IMR-90 (cell line): ENCODE measurements at regions not wholly inside any gene's neighbourhood (a gene's known extent, or its start where the extent isn't known, plus 50 kb on each side); places are given as distances from the start of the nearest gene placed in this dataset.

ENCODE experiments used
- ATAC-seq: fragments of 200-7000 bp; cut with Tn5 transposase; 2 replicates; pipeline ENCODE4 v1.9.1; 2020; ENCODE audit warnings: low read depth, mild to moderate bottlenecking, moderate library complexity
- BruUV-seq: library from RNA; stranded (reverse); fragments of 400-500 nt; replicated peaks from 2 replicates; lab custom pipeline; 2021; lab: Mats Ljungman, UMichigan
- CTCF ChIA-PET: fragments of 300-600 bp; formaldehyde crosslinking; extraction: SDS; loops from one replicate; lab custom pipeline; 2021; ENCODE audit warnings: antibody characterized with exemption; lab: Yijun Ruan, JAX
- POLR2A ChIA-PET: fragments of 300-600 bp; sonication (Branson Sonifier 250); formaldehyde crosslinking; loops from one replicate; lab custom pipeline; 2022; ENCODE audit warnings: antibody characterized with exemption; ENCODE audit not compliant: unreplicated experiment; lab: Charles Lee
- DNase-seq: peaks from one replicate; pipeline ENCODE4 v3.0.0; 2013
- H2AFZ ChIP-seq: replicated peaks from 2 replicates; pipeline ENCODE3; 2013; ENCODE audit warnings: low read length, mild to moderate bottlenecking; ENCODE audit not compliant: poor library complexity
- H2AK5ac ChIP-seq: 2 replicates; pipeline ENCODE4 v1.6.1; 2013; ENCODE audit warnings: low read depth, low read length, inconsistent platforms
- H2AK9ac ChIP-seq: replicated peaks from 2 replicates; pipeline ENCODE3; 2013; ENCODE audit warnings: mild to moderate bottlenecking, low read depth, low read length, moderate library complexity; ENCODE audit not compliant: poor library complexity
- H2BK120ac ChIP-seq: 2 replicates; pipeline ENCODE4 v1.6.1; 2013; ENCODE audit warnings: low read depth, low read length, inconsistent platforms
- H2BK15ac ChIP-seq: 3 replicates; pipeline ENCODE4 v1.6.1; 2013; ENCODE audit warnings: low read depth, low read length, inconsistent platforms
- H2BK20ac ChIP-seq: 2 replicates; pipeline ENCODE4 v1.6.1; 2013; ENCODE audit warnings: low read depth, mild to moderate bottlenecking, inconsistent platforms, low read length, moderate library complexity
- H2BK5ac ChIP-seq: 2 replicates; pipeline ENCODE4 v1.6.1; 2013; ENCODE audit warnings: mild to moderate bottlenecking, low read depth, low read length, inconsistent platforms; ENCODE audit not compliant: poor library complexity, severe bottlenecking
- H3K14ac ChIP-seq: replicated peaks from 2 replicates; pipeline ENCODE4 v1.6.1; 2013; ENCODE audit warnings: low read depth, low read length, inconsistent platforms
- H3K18ac ChIP-seq: 2 replicates; pipeline ENCODE4 v1.6.1; 2013; ENCODE audit warnings: low read depth, low read length, control low read depth
- H3K23ac ChIP-seq: 2 replicates; pipeline ENCODE4 v1.6.1; 2013; ENCODE audit warnings: low read depth, low read length, inconsistent platforms
- H3K27ac ChIP-seq: 2 replicates; pipeline ENCODE4 v1.5.1; 2013; ENCODE audit warnings: mild to moderate bottlenecking, control low read depth, low read length; ENCODE audit not compliant: insufficient read depth
- H3K27me3 ChIP-seq: 2 replicates; pipeline ENCODE4 v1.6.1; 2013; ENCODE audit warnings: low read length; ENCODE audit not compliant: control insufficient read depth, insufficient read depth
- H3K36me3 ChIP-seq: 2 replicates; pipeline ENCODE4 v1.6.1; 2013; ENCODE audit warnings: low read length, mixed read lengths; ENCODE audit not compliant: control insufficient read depth, insufficient read depth
- H3K4ac ChIP-seq: 2 replicates; pipeline ENCODE4 v1.6.1; 2013; ENCODE audit warnings: low read depth, low read length, inconsistent platforms
- H3K4me1 ChIP-seq: 2 replicates; pipeline ENCODE4 v1.6.1; 2013; ENCODE audit warnings: low read length, mixed read lengths; ENCODE audit not compliant: control insufficient read depth, insufficient read depth
- H3K4me2 ChIP-seq: 2 replicates; pipeline ENCODE4 v1.6.1; 2013; ENCODE audit warnings: low read depth, mild to moderate bottlenecking, control low read depth, low read length, moderate library complexity
- H3K4me3 ChIP-seq: 2 replicates; pipeline ENCODE4 v1.5.1; 2013; ENCODE audit warnings: low read depth, mild to moderate bottlenecking, control low read depth, low read length, moderate library complexity; ENCODE audit not compliant: insufficient read depth
- H3K56ac ChIP-seq: 2 replicates; pipeline ENCODE4 v1.6.1; 2013; ENCODE audit warnings: low read length, inconsistent platforms; ENCODE audit not compliant: insufficient read depth; ENCODE audit errors: extremely low read depth
- H3K79me1 ChIP-seq, 2 experiments: 2 replicates each; pipeline ENCODE4 v1.6.1; 2013; ENCODE audit warnings: low read length in 2 of 2, inconsistent platforms in 1 of 2, low read depth in 1 of 2
- H3K9ac ChIP-seq: 2 replicates; pipeline ENCODE4 v1.6.1; 2013; ENCODE audit warnings: low read depth, low read length, control low read depth
- H3K9me1 ChIP-seq: 2 replicates; pipeline ENCODE4 v1.6.1; 2013; ENCODE audit warnings: low read length, inconsistent platforms; ENCODE audit not compliant: insufficient read depth
- H3K9me3 ChIP-seq: 2 replicates; pipeline ENCODE4 v1.6.1; 2013; ENCODE audit warnings: low read length; ENCODE audit not compliant: control insufficient read depth, insufficient read depth
- H4K20me1 ChIP-seq: 2 replicates; pipeline ENCODE4 v1.6.1; 2013; ENCODE audit warnings: low read length, inconsistent platforms; ENCODE audit not compliant: insufficient read depth
- H4K5ac ChIP-seq: 2 replicates; pipeline ENCODE4 v1.6.1; 2013; ENCODE audit warnings: mild to moderate bottlenecking, low read depth, low read length, control low read depth
- H4K8ac ChIP-seq, 2 experiments: 2 replicates each; pipeline ENCODE4 v1.6.1; 2013; ENCODE audit warnings: low read depth in 2 of 2, low read length in 2 of 2, control low read depth in 1 of 2, inconsistent platforms in 1 of 2
- H4K91ac ChIP-seq: 2 replicates; pipeline ENCODE4 v1.6.1; 2013; ENCODE audit warnings: low read depth, low read length, inconsistent platforms; ENCODE audit not compliant: insufficient read depth
- BHLHE40 ChIP-seq: fragments of 150-350 bp; IDR thresholded peaks from 2 replicates; pipeline ENCODE4 v1.6.1; 2016; ENCODE audit warnings: mild to moderate bottlenecking, low read depth, low read length
- CEBPB ChIP-seq: IDR thresholded peaks from 2 replicates; pipeline ENCODE4 v1.6.1; 2012; ENCODE audit warnings: low read depth, low read length, improper control_type of control experiment
- CHD1 ChIP-seq: IDR thresholded peaks from 2 replicates; pipeline ENCODE4 v1.6.1; 2012; ENCODE audit warnings: low read depth, low read length, improper control_type of control experiment
- CTCF ChIP-seq: conservative IDR thresholded peaks from 2 replicates; pipeline ENCODE4 v1.5.1; 2012; ENCODE audit warnings: mild to moderate bottlenecking, low read depth, low read length, improper control_type of control experiment
- ELK1 ChIP-seq: fragments of 150-350 bp; IDR thresholded peaks from 2 replicates; pipeline ENCODE4 v1.6.1; 2016; ENCODE audit warnings: low read depth, mild to moderate bottlenecking, low read length, moderate library complexity, borderline replicate concordance
- FOS ChIP-seq: fragments of 150-350 bp; IDR thresholded peaks from 2 replicates; pipeline ENCODE4 v1.6.1; 2016; ENCODE audit warnings: low read depth, low read length
- MAFK ChIP-seq: IDR thresholded peaks from 2 replicates; pipeline ENCODE4 v1.6.1; 2012; ENCODE audit warnings: low read depth, low read length, improper control_type of control experiment
- MAZ ChIP-seq: IDR thresholded peaks from 2 replicates; pipeline ENCODE4 v1.6.1; 2012; ENCODE audit warnings: low read depth, mild to moderate bottlenecking, low read length, improper control_type of control experiment, moderate library complexity, borderline replicate concordance
- MXI1 ChIP-seq: IDR thresholded peaks from 2 replicates; pipeline ENCODE4 v1.6.1; 2012; ENCODE audit warnings: low read depth, mild to moderate bottlenecking, low read length, moderate library complexity, borderline replicate concordance
- NFE2L2 ChIP-seq: fragments of 150-350 bp; IDR thresholded peaks from 2 replicates; pipeline ENCODE4 v1.6.1; 2016; ENCODE audit warnings: low read depth, mild to moderate bottlenecking, low read length
- POLR2A ChIP-seq: IDR thresholded peaks from 2 replicates; pipeline ENCODE4 v1.6.1; 2012; ENCODE audit warnings: mild to moderate bottlenecking, low read depth, low read length
- RAD21 ChIP-seq: IDR thresholded peaks from 2 replicates; pipeline ENCODE4 v1.6.1; 2012; ENCODE audit warnings: low read length, improper control_type of control experiment
- RCOR1 ChIP-seq: IDR thresholded peaks from 2 replicates; pipeline ENCODE4 v1.6.1; 2012; ENCODE audit warnings: mild to moderate bottlenecking, low read length, improper control_type of control experiment; ENCODE audit not compliant: insufficient replicate concordance
- RFX5 ChIP-seq: IDR thresholded peaks from 2 replicates; pipeline ENCODE4 v1.8.0; 2012; ENCODE audit warnings: low read depth, mild to moderate bottlenecking, low read length, moderate library complexity
- SMC3 ChIP-seq: fragments of 150-350 bp; IDR thresholded peaks from 2 replicates; pipeline ENCODE4 v1.6.1; 2016; ENCODE audit warnings: low read depth, mild to moderate bottlenecking, antibody characterized with exemption, low read length, moderate library complexity
- USF2 ChIP-seq: fragments of 150-350 bp; IDR thresholded peaks from 2 replicates; pipeline ENCODE4 v1.6.1; 2017; ENCODE audit warnings: mild to moderate bottlenecking, antibody characterized with exemption, low read length, low read depth
- WGBS, 2 experiments: methylation state at CpG; one replicate each; pipeline versions ENCODE4 v1.1.5 to v1.1.7; 2013; ENCODE audit warnings: missing lambda C conversion rate in 2 of 2; ENCODE audit not compliant: insufficient read length in 1 of 2; ENCODE audit errors: extremely low coverage in 2 of 2; 5-methylcytosine and 5-hydroxymethylcytosine counted together
- dilution Hi-C: fragments of 300-500 bp; cut with HindIII; formaldehyde crosslinking; loops from one replicate; pipeline ENCODE4 v1.14.3; 2018; ENCODE audit warnings: low sequenced_read_pairs; ENCODE audit not compliant: unreplicated experiment
- in situ Hi-C: fragments of 300-500 bp; cut with MboI; formaldehyde crosslinking; loops from 3 replicates; pipeline ENCODE4 v1.14.3; 2019; ENCODE audit warnings: low sequenced_read_pairs, inconsistent platforms, mixed read lengths
- intact Hi-C: fragments of 100-400 bp; cut with micrococcal nuclease; formaldehyde crosslinking; loops from 2 replicates; pipeline ENCODE4 v1.10.0; 2022

GRCh38 chr5:66362046-66362445 is 217.9 kb downstream of the SREK1 start:
- no peaks in the 10 kb centered on the region for H3K27me3 ChIP-seq
- no peaks in the 10 kb centered on the region for H3K9me3 ChIP-seq
- no peak overlapping the region for H3K4me2 ChIP-seq
- H2BK15ac ChIP-seq = no peak overlapping the region
- no peaks in the 10 kb centered on the region for H4K20me1 ChIP-seq
- no peak overlapping the region for H3K14ac ChIP-seq
- H3K4me3 ChIP-seq = no peak overlapping the region
- WGBS, 2 experiments = 73% methylated on average over 2 of the region's 6 CpGs; no CpG with 5 or more reads in 1 of the 2 experiments
- no peak overlapping the region for H3K23ac ChIP-seq
- no peak overlapping the region for H4K8ac ChIP-seq
- H3K27ac ChIP-seq = no peak overlapping the region
- CTCF ChIA-PET = no interaction called here
- TF ChIP-seq USF2 (no peak), NFE2L2 (no peak), RFX5 (no peak), RCOR1 (no peak), FOS (no peak), CHD1 (no peak), SMC3 (no peak), MAFK (no peak), ELK1 (no peak), MAZ (no peak), MXI1 (no peak), CEBPB (no peak), CTCF (no peak), BHLHE40 (no peak), RAD21 (no peak), POLR2A (no peak)
- no peak overlapping the region for H4K91ac ChIP-seq
- dilution Hi-C loops (no loop called here), intact Hi-C loops (no loop called here), in situ Hi-C loops (no loop called here)
- H2BK20ac ChIP-seq = no peak overlapping the region
- POLR2A ChIA-PET = no interaction called here
- no peak overlapping the region for H3K9ac ChIP-seq
- no peak overlapping the region for H2BK120ac ChIP-seq
- H3K18ac ChIP-seq = no peak overlapping the region
- no peak overlapping the region for H2AK5ac ChIP-seq
- no peak overlapping the region for H3K4ac ChIP-seq
- no peaks in the 10 kb centered on the region for H3K9me1 ChIP-seq
- H4K5ac ChIP-seq = no peak overlapping the region
- H2AFZ ChIP-seq = no peak overlapping the region
- ATAC-seq = no peak
- no peaks in the 10 kb centered on the region for H3K4me1 ChIP-seq
- H2AK9ac ChIP-seq = no peak overlapping the region
- H3K79me1 ChIP-seq = no peaks in the 10 kb centered on the region
- no peaks in the 10 kb centered on the region for H3K36me3 ChIP-seq
- no peak overlapping the region for H2BK5ac ChIP-seq
- DNase-seq = no peak
- no peak overlapping the region for H3K56ac ChIP-seq
- BruUV-seq = no TSS peak
